NCI-H2081 treated with DMSO at 0.1 percent for 48 hours (cell line): ENCODE measurements at regions not wholly inside any gene's neighbourhood (a gene's known extent, or its start where the extent isn't known, plus 50 kb on each side); places are given as distances from the start of the nearest gene placed in this dataset.
"Not testable (repeated sequence)": the region's sequence is repeated elsewhere in the genome, so short reads cannot be mapped to it uniquely, and the experiment has no call there.

ENCODE experiments used
- DNase-seq: peaks from one replicate; lab custom pipeline; 2025; lab: John Stamatoyannopoulos, UW

DNA sequence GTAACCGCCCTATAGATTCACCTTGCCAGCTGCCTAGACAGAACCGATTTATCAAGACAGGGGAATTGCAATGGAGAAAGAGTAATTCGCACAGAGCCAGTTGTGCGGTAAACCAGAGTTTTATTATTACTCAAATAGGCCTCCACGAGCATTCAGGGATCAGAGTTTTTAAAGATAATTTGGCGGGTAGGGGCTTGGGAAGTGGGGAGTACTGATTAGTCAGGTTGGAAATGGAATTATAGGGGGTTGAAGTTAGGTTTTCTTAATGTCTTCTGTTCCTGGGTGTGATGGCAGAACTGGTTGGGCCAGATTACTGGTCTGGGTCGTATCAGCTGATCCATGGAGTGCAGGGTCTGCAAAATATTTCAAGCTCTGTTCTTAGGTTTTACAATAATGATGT, 756.9 kb upstream of the ADGRB3 start:
- DNase-seq: not testable (repeated sequence)

DNA sequence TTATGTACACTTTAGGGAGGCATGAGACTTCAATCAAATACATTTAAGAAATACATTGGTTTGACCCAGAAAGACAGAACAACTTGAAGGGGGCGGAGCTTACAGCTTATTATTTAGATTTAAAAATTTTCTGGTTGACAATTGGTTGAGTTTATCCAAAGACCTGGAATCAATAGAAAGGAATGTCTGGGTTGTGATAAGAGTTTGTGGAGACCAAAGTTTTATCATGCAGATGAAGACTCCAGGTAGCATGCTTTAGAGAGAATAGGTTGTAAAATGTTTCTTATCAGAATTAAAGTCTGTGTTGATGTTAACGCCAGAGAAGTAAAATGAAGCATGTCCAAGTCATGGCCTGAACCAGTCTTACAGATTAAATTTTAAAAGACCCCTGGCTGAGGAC, 757.8 kb upstream of the ADGRB3 start:
- DNase-seq: no peak

DNA sequence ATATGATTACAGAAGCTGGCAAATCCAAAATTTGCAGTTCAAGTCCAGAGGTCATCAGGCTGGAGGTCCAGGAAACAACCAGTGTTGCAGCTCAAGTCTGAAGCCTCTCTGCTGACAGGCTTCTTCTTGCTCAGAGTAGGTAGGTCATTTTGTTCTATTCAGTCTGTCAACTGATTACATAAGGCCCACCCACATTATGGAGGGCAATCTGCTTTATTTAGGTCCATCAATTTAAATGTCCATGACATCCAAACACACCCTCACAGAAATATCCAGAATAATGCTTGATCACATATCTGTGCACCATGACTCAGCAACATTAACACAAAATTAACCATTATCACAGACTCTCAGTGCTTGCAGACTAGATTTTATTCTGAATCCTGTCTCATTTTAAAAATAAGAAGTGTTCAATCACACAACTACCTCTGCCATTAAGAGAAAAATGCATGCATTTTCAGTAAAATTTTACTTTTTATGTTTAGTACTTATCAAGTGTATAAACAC, 759.2 kb upstream of the ADGRB3 start:
- DNase-seq: no peak

DNA sequence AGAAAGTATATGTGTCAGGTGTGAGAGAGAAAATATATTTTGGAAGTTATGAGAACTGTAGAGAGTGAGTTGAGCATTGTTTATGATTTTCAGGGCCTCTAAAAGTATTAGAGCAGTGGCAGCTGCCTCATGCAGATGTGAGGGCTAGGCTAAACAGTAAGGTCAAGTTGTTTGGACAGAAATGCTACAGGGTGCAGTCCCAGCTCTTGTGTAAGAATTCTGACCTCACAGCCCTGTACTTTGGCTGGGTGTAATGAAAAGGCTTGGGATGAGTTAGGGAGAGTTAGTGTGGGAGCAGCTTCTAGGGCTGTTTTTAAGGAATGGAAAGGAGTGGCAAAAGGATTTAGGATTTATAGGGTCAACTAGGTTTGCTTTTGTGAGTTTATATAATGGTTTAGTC, 764.8 kb upstream of the ADGRB3 start:
- no peak for DNase-seq

DNA sequence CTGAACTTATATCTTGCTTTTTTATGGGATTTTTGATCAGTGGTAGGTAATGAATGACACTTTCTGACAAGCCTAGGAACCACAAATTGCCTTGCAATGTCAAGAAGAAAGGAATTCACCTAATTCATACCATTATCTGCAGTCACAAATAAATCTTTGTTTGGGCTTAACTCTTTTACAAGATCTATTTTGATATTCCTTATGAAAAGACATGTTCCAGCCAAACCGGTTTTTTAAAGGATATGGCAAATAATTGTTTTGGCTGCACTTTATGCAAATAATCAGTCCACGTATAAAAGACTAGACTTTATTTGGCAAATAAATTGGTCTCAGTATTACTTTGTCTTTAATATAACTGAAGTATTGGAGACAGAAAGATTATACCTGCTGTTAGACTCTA, 771.7 kb upstream of the ADGRB3 start:
- no peak for DNase-seq

DNA sequence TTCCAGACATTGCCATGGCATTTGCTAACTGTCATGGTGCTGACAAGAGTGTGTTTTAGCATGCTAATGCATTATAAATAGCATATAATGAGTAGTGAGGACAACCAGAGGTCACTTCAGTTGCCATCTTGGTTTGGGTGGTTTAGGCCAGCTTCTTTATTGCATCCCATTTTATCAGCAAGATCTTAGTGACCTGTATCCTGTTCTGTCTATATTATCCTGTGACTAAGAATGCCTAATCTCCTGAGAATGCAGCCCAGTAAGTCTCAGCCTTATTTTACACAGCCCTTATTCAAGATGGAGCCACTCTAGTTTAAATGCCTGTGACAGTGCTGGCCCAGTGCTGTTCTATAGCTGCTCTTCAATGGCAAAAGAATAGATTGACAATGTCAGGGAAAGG, 781.0 kb upstream of the ADGRB3 start:
- DNase-seq: no peak

DNA sequence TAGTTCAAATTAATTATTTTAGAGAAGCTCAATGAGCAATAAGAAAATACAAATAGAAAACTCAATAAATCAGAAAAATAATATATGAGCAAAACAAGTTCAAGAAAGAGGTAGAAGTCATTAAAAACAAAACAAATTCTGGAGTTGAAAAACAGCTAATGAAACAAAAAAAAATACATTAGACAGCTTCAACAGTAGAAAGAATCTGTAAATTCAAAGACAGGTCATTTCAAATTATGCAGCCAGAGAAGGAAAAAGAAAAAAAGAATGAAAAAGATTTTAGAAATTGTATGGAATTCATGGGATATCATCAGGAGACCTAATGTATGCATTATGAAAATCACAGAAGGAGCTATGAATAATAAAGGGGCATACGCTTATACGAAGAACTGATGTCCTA, 795.3 kb upstream of the ADGRB3 start:
- no peak for DNase-seq

DNA sequence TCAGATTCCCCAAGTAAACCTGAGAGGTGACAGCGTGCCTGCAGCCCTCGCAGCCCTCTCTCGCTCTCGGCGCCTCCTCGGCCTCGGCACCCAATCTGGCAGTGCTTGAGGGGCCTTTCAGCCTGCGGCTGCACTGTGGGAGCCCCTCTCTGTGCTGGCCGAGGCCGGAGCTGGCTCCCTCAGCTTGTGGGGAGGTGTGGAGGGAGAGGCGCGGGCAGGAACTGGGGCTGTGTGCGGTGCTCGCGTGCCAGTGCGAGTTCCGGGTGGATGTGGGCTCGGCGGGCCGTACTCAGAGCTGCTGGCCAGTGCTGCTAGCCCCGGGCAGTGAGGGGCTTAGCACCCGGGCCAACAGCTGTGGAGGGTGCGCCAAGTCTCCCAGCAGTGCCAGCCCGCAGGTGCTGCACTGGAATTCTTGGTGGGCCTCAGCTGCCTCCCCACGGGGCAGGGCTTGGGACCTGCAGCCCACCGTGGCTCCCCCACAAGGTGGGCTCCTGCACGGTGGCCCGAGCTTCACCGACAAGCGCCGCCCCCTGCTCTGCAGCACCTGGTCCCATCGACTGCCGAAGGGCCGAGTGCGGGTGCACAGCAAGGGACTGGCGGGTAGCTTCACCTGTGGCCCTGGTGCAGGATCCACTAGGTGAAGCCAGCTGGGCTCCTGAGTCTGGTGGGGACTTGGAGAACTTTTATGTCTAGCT, 809.7 kb upstream of the ADGRB3 start:
- DNase-seq: no peak

DNA sequence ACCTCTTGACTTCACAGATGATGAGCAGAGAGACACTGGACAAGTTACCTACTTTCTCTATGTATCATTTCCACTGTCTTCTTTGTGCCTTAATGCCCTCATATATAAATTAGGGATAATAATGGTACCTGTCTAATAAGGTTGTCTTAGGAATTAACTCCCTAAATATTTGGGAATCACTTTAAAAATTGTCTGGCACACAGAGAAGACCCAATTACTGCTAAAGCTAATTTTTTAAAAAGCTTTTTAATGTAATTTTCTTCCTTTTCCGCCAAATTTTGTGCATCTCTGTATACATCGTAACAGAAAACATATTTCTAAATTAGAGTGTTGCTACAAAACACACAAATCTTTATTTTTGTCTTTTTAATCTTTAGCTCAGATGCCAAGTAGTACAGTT, 816.8 kb upstream of the ADGRB3 start:
- no peak for DNase-seq

DNA sequence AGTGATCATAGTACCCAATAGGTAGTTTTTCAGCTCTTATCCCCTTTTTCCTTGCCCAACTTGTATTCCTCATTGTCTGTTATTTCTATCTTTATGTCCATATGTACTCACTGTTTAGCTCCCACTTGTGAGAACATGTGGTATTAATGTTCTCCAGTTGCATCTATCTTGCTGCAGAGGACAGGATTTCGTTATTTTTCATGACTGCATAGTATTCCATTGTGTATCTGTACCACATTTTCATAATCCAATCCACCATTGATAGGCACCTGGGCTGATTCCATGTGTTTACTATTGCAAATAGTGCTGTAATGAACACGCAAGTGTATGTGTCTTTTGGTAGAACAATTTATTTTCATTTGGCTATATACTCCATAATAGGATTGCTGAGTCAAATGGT, 819.5 kb upstream of the ADGRB3 start:
- no peak for DNase-seq

DNA sequence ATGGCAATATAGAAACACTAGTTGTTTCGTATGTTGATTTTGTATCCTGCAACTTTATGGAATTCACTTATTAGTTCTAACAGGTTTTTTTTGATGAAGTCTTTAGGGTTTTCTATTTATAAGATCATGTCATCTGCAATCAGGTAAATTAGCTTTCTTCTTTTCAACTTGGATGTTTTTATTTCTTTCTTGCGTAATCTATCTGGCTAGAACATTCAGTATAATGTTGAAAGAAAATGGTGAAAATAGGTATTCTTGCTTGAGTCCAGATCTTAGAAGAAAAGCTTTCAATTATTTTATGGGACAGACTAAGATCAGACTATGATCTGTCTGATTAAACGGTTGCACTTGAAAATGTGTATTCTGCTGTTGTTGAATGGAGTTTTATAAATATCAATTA, 820.8 kb upstream of the ADGRB3 start:
- no peak for DNase-seq

DNA sequence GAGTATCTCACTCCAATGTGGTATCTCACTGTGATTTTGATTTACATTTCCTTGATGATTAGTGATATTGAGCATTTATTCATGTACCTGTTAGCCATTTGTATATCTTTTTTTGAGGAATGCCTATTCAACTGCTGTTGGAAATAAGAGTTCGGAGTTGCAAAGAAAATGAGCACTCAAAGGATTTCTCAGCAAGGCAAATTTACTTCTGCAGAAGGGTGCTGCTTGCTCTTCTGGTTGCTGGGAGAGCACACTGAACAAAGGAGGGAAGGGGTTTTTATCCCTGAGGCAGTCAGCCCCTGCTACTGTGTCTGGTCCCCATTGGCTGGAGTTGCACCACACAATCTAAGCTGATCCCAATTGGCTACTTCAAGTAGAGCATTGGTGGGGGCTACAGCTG, 822.4 kb upstream of the ADGRB3 start:
- DNase-seq: no peak

DNA sequence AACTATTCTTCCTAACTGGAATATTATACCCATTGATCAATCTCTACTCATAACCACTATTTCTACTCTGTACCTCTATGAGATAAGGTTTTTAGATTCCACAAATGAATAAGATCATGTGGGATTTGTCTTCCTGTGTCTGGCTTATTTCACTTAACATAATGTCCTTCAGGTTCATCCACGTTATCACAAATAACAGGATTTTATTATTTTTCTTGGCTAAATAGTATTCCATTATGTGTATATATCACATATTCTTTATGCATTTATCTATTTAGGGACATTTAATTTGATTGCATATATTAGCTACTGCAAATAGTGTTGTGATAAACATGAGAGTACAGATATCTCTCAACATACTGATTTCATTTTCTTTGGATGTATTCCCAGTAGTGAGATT, 823.0 kb upstream of the ADGRB3 start:
- DNase-seq: no peak

DNA sequence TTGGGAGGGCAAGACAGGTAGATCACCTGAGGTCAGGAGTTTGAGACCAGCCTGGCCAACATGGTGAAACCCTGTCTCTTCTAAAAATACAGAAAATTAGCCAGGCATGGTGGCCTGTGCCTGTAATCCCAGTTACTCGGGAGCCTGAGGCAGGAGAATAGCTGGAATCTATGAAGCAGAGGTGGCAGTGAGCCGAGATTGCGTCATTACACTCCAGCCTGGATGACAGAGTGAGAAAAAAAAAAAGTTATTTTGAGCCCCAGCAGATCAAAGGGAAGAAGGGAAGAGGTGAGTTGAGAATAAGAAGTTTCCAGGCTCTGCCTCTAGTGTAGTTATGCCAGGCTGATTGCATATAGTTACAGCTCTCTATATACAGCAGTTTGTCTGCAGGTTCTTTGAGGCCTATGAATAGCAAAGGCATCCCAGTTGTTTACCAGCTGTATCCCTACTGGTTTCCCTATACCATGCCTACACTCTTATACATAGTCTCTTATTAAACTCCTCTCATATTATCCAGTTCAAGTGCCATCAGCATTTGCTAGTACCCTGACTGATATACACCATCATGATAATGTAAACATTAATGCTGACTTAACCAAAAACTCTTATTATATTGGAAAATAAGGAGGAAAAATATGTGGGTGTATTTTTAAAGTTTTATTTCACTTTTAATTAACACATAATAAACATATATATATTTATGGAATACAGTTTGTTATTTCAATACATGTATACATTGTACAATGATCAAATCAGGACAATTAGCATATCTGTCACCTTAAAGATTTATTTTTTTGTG, 823.6 kb upstream of the ADGRB3 start:
- no peak for DNase-seq

DNA sequence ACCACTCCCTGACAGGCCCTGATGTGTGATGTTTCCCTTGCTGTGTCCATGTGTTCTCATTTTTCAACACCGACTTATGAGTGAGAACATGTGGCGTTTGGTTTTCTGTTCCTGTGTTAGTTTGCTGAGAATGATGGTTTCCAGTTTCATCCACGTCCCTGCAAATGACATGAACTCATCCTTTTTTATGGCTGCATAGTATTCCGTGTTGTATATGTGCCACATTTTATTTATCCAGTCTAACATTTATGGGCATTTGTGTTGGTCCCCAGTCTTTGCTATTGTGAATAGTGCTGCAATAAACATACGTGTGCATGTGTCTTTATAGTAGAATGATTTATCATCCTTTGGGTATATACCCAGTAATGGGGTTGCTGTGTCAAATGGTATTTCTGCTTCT, 830.3 kb upstream of the ADGRB3 start:
- DNase-seq: not testable (repeated sequence)

DNA sequence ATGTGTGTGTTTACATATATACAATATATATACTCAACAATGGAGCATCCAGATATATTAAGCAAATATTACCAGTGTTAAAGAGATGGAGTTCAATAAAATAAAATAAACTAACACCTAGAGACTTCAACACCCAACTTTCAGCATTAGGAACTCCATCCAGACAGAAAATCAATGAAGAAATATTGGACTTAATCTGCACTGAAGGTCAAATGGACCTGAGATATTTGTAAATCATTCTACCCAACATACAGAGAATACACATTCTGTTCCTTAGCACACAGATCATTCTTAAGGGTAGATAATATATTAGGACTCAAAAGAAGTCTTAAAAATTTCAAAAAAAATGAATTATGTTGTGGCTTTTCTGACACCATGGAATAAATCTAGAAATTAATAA, 832.3 kb upstream of the ADGRB3 start:
- no peak for DNase-seq

DNA sequence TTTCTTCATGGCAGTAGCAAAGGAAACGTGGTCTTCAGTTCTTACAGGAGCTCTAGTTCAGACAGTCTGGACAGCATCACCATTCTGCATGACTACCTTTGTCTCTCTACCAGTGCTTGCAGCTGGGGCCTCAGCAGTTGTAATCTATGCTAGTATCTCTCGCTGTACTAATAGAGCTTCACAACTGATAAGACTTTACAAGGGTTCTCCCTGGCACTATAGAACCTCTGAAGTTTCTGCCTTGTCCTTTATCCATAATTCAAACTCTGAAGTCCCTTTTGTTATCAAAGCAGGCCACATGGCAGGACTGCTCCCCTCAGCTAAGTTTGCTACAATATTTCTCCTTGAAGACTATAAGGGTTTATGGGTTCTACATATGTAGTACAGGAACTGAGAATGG, 842.1 kb upstream of the ADGRB3 start:
- no peak for DNase-seq

DNA sequence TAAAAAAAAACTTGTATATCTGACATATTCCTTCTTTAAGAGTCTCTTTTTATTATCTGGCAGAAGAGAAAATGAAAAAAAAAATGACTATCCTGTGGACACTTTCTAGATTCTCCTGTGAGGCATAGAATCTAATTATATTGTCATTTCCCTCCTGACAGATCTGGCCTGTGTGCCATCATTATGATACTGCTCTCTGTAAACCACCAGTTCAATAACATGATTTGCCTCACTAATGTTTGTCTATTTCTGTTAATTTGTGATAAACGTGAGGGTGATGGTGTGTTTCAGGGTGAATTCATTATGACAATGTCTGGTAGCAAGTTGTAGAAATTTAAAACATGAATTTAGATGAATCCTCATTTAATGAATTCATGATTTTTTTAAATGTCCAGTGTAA, 844.5 kb upstream of the ADGRB3 start:
- no peak for DNase-seq

DNA sequence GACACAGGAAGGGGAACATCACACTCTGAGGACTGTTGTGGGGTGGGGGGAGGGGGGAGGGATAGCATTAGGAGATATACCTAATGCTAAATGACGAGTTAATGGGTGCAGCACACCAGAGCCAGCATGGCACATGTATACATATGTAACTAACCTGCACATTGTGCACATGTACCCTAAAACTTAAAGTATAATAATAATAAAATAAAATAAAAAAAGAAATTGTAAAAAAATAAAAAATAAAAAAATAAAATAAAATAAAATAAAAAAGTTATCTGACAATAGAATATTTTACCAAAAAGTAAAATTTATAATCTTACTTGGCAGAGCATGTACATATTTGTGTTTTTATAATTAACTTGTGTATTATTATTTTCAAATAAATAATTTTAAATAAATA, 848.0 kb upstream of the ADGRB3 start:
- DNase-seq: not testable (repeated sequence)

DNA sequence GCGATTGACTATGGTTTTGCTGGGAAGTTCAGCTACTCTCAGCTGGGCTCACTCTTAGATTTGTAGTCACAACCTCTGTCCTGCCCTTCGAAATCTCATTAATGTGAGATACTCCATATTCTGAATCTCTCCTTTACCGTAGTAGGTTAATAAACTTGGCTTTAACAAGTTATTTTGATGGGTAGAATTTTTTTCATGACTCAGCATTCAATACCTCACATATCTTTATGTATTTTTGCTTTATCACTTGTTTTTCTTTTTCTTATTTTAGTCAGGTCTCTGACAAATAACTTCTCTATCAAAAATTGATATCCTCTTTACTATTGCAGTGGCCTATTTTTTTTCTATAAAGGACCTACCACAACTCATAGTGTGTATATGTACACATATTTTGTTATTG, 855.2 kb upstream of the ADGRB3 start:
- DNase-seq: no peak

DNA sequence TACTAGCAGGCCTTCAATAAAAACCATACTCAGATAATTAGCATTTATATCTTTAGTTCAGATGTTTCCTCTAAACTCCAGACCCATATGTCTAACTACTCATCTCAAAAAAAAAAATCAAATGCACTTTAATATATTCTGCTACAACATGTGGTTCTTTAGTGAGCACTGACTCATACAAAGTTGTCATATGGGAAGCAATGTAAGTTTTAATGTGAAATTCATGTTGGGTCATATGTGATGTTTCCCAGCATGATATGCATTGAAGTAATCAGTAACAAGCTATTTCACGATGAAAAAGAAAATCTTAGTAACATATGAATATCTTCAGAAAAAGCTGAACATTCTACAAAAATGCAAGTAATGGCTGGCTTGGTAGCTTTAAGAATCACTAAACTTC, 859.7 kb upstream of the ADGRB3 start:
- no peak for DNase-seq

DNA sequence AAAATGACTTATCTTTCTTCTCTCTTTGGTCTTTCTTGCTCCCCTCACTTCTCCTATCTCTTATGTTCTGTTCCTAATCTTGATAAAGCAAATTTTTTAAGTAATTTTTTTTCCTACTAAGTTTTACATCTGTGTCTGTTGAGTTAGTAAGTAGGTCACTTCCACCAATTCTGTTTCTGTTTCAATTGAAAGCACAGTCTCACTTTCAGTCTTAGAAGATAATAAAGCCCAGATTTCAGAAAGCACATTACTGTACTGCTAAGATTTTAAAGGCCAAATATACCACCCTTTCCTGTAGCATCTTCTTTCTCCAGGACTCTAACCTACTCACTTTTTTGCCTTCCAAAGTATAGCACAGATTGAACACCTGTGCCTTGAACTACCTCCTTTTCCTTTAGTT, 866.1 kb upstream of the ADGRB3 start:
- no peak for DNase-seq

DNA sequence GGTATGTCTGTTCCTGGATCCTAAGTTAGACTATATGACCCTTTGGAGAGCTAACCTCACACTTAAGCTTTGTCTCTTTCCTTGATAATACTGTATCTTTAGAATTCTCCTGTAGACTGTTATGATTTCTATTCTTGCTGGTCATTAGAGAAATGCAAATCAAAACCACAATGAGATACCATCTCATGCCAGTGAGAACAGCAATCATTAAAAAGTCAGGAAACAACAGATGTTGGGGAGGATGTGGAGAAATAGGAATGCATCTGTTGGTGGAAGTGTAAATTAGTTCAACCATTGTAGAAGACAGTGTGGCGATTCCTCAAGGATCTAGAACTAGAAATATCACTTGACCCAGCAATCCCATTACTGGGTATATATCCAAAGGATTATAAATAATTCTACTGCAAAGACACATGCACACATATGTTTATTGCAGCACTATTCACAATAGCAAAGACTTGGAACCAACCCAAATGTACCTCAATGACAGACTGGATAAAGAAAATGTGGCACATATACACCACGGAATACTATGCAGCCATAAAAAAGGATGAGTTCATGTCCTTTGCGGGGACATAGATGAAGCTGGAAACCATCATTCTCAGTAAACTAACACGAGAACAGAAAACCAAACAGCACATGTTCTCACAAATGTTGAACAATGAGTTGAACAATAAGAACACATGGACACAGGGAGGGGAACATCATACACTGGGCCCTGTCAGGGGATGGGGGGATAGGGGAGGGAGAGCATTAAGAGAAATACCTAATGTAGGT, 867.8 kb upstream of the ADGRB3 start:
- DNase-seq: not testable (repeated sequence)
